DND-41 (cell line): ENCODE measurements at regions not wholly inside any gene's neighbourhood (a gene's known extent, or its start where the extent isn't known, plus 50 kb on each side); places are given as distances from the start of the nearest gene placed in this dataset.

ENCODE experiments used
- ATAC-seq: fragments of 200-7000 bp; cut with Tn5 transposase; 3 replicates; pipeline ENCODE4 v1.9.1; 2021; ENCODE audit warnings: low read depth; ENCODE audit not compliant: insufficient read depth
- DNase-seq: peaks from one replicate; pipeline ENCODE4 v3.0.0-alpha.2; 2020
- H2AFZ ChIP-seq: 2 replicates; pipeline ENCODE4 v1.6.0; 2012; ENCODE audit warnings: low read depth, low read length
- H3K27ac ChIP-seq: 2 replicates; pipeline ENCODE4 v1.5.1; 2012; ENCODE audit warnings: low read length, inconsistent platforms
- H3K27me3 ChIP-seq: fragments of 200-600 bp; sonication (generic); 2 replicates; pipeline ENCODE4 v1.6.0; 2012; ENCODE audit warnings: low read length, mild to moderate bottlenecking, inconsistent platforms; ENCODE audit not compliant: insufficient read depth, poor library complexity
- H3K36me3 ChIP-seq: 2 replicates; pipeline ENCODE4 v1.5.1; 2012; ENCODE audit warnings: low read length, inconsistent platforms; ENCODE audit not compliant: insufficient read depth
- H3K4me1 ChIP-seq: 2 replicates; pipeline ENCODE4 v1.5.1; 2012; ENCODE audit warnings: mild to moderate bottlenecking, low read length; ENCODE audit not compliant: insufficient read depth
- H3K4me2 ChIP-seq: 2 replicates; pipeline ENCODE4 v1.6.0; 2012; ENCODE audit warnings: mild to moderate bottlenecking, moderate library complexity, low read length, inconsistent platforms; ENCODE audit not compliant: insufficient read depth
- H3K4me3 ChIP-seq, 2 experiments: fragments of 200-600 bp in 1 of 2; shearing (Covaris generic) in 1 of 2; 2 replicates each; pipeline ENCODE4 v1.5.1; 2012 to 2016; ENCODE audit warnings: inconsistent platforms in 2 of 2, low read length in 2 of 2, mild to moderate bottlenecking in 2 of 2, low read depth in 1 of 2, moderate library complexity in 1 of 2
- H3K79me2 ChIP-seq: 2 replicates; pipeline ENCODE4 v1.6.0; 2012; ENCODE audit warnings: low read length, inconsistent platforms; ENCODE audit not compliant: insufficient read depth
- H3K9ac ChIP-seq: 2 replicates; pipeline ENCODE4 v1.6.0; 2012; ENCODE audit warnings: low read depth, mild to moderate bottlenecking, inconsistent platforms, low read length, moderate library complexity
- H3K9me3 ChIP-seq: 2 replicates; pipeline ENCODE4 v1.5.1; 2012; ENCODE audit warnings: low read length, moderate library complexity, mild to moderate bottlenecking, inconsistent platforms; ENCODE audit not compliant: insufficient read depth, severe bottlenecking
- H4K20me1 ChIP-seq: 2 replicates; pipeline ENCODE4 v1.6.0; 2012; ENCODE audit warnings: low read length; ENCODE audit not compliant: insufficient read depth
- EZH2 ChIP-seq: IDR thresholded peaks from 3 replicates; pipeline ENCODE4 v1.6.1; 2012; ENCODE audit warnings: borderline replicate concordance, low read depth, mild to moderate bottlenecking, moderate library complexity, low read length, inconsistent platforms; ENCODE audit not compliant: severe bottlenecking
- TF ChIP-seq, protein P1 (sequence below): IDR thresholded peaks from 2 replicates; pipeline ENCODE4 v1.5.1; 2012; ENCODE audit warnings: borderline replicate concordance, low read length, moderate library complexity, mild to moderate bottlenecking; ENCODE audit not compliant: poor library complexity, severe bottlenecking; ENCODE audit errors: extremely low read depth

DNA sequence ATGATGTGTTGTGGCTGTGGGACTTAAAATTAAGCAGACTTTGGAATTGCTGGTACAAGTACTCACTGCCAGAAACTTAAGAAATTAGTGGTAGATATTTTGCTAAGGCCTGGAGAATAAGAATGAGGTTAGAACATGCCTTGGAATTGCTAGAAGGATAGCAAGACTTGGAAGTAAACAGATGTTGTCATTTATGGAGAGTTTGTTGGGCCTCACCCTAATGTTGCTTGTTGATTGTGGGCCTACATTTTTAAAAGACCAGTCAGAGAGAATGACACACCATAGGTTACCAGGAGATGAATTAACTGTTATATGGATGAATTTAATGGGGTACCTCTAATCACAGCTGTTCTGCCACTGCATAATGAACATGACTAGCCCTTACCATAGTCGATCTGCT is 120.1 kb upstream of the GAS1 start:
- Histone ChIP-seq H3K4me1 (no peaks in the 10 kb centered on the region), H3K9me3 (no peaks in the 10 kb centered on the region), H4K20me1 (no peaks in the 10 kb centered on the region), H3K4me3 (no peak overlapping the region), H3K27me3 (no peaks in the 10 kb centered on the region), H3K36me3 (no peaks in the 10 kb centered on the region), H3K27ac (no peak overlapping the region), H2AFZ (no peak overlapping the region), H3K9ac (no peak overlapping the region), H3K79me2 (no peaks in the 10 kb centered on the region), H3K4me2 (no peak overlapping the region)
- ATAC-seq (no peak), DNase-seq (no peak)
- TF ChIP-seq, protein P1, sequence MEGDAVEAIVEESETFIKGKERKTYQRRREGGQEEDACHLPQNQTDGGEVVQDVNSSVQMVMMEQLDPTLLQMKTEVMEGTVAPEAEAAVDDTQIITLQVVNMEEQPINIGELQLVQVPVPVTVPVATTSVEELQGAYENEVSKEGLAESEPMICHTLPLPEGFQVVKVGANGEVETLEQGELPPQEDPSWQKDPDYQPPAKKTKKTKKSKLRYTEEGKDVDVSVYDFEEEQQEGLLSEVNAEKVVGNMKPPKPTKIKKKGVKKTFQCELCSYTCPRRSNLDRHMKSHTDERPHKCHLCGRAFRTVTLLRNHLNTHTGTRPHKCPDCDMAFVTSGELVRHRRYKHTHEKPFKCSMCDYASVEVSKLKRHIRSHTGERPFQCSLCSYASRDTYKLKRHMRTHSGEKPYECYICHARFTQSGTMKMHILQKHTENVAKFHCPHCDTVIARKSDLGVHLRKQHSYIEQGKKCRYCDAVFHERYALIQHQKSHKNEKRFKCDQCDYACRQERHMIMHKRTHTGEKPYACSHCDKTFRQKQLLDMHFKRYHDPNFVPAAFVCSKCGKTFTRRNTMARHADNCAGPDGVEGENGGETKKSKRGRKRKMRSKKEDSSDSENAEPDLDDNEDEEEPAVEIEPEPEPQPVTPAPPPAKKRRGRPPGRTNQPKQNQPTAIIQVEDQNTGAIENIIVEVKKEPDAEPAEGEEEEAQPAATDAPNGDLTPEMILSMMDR: no peak
- no peak for TF ChIP-seq EZH2

DNA sequence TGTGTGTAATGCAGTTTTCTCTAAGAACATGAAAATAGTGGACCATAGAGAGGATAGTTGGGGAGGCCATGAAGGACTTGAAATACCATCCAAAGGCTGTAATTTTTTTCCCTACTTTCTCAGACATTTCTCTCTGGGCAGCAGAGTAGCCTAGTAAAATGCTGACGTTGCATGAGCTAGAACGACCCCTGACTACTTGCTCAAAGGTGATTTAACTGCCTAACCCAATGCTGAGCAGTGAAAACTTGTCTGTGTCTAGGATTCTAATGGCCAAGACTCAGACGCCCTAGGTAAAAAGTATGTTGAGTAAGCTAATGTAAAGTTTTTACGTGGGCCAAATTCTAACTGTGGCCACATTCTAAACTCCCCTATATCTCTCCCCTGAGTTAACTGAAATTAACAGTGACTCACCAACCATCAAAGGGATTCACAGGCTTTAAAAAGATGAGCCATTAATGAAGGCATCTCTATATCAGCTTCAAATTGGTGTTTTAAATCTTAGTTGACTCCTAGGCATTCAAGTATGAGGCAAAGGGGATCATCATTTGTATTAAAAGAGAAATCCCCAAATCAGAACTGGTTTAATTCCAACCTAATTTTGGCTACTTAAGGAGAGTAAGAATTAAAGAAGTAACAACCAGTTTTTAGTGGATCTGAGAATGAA is 121.0 kb upstream of the GAS1 start:
- TF ChIP-seq, protein P1: no peak
- no peak for TF ChIP-seq EZH2
- Histone ChIP-seq H4K20me1 (no peaks in the 10 kb centered on the region), H3K9ac (no peak overlapping the region), H3K4me3 (no peak overlapping the region), H2AFZ (no peak overlapping the region), H3K27me3 (no peaks in the 10 kb centered on the region), H3K4me2 (no peak overlapping the region), H3K9me3 (no peaks in the 10 kb centered on the region), H3K4me1 (no peaks in the 10 kb centered on the region), H3K79me2 (no peaks in the 10 kb centered on the region), H3K27ac (no peak overlapping the region), H3K36me3 (no peaks in the 10 kb centered on the region)
- DNase-seq (no peak), ATAC-seq (no peak)

DNA sequence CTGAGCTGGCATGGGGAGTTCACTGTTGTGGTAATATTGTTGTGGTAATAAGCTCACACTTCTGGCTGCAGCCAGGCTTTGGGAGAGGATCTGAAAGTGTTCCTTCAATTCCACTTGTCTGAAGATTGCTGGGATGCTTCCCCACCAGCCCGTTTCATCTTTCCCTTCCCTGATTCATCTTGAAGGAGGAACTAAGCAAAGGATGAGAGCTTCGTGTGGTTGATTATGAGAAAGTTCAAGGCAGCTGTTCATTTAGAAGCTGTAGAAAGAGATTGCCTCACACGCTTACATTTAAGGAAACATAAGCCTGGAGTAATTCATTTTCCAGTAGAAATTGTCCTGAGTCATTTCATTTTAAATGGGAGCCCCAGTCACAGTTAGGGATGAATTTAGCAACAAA is 122.4 kb upstream of the GAS1 start:
- DNase-seq: no peak
- no peak for ATAC-seq
- TF ChIP-seq, protein P1: no peak
- no peak for TF ChIP-seq EZH2
- H3K9me3 ChIP-seq: no peaks in the 10 kb centered on the region
- H3K9ac ChIP-seq: no peak overlapping the region
- H4K20me1 ChIP-seq: no peaks in the 10 kb centered on the region
- H2AFZ ChIP-seq: no peak overlapping the region
- H3K4me3 ChIP-seq: no peak overlapping the region
- no peak overlapping the region for H3K4me2 ChIP-seq
- H3K79me2 ChIP-seq: no peaks in the 10 kb centered on the region
- no peak overlapping the region for H3K27ac ChIP-seq
- H3K27me3 ChIP-seq: no peaks in the 10 kb centered on the region
- H3K36me3 ChIP-seq: no peaks in the 10 kb centered on the region
- no peaks in the 10 kb centered on the region for H3K4me1 ChIP-seq

DNA sequence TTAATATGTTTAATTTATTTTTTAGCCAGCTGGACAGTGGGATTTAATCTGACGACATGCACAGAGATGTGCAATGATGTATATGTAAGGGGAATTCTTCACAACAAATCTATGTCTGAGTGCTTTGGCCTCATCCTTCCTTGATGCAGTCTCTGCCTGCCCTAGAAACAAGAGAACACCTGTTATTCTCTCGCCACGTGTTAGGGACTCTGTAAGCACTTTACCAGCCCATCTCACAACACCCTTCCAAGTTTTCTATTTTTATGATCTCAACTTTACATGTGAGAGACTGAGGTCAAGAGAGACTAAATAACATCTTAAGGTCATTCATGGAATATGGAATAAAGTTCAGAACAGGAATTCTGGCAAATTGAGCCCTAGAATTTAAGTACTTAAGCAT is 123.0 kb upstream of the GAS1 start:
- no peak for ATAC-seq
- no peaks in the 10 kb centered on the region for H3K4me1 ChIP-seq
- H2AFZ ChIP-seq: no peak overlapping the region
- no peak overlapping the region for H3K27ac ChIP-seq
- TF ChIP-seq, protein P1: no peak
- TF ChIP-seq EZH2: no peak
- no peak overlapping the region for H3K9ac ChIP-seq
- H3K79me2 ChIP-seq: no peaks in the 10 kb centered on the region
- no peaks in the 10 kb centered on the region for H3K9me3 ChIP-seq
- no peak for DNase-seq
- no peak overlapping the region for H3K4me2 ChIP-seq
- H3K36me3 ChIP-seq: no peaks in the 10 kb centered on the region
- no peaks in the 10 kb centered on the region for H3K27me3 ChIP-seq
- no peak overlapping the region for H3K4me3 ChIP-seq
- no peaks in the 10 kb centered on the region for H4K20me1 ChIP-seq
